H1 (cell line): ENCODE measurements at regions not wholly inside any gene's neighbourhood (a gene's known extent, or its start where the extent isn't known, plus 50 kb on each side); places are given as distances from the start of the nearest gene placed in this dataset.

Experiments
- CTCF ChIA-PET: fragments of 300-600 bp; sonication (Branson Sonifier 250); formaldehyde crosslinking; loops from one replicate; lab custom pipeline; 2021; ENCODE audit not compliant: partially characterized antibody; lab: Charles Lee
- POLR2A ChIA-PET: fragments of 300-600 bp; sonication (Branson Sonifier 250); formaldehyde crosslinking; loops from one replicate; lab custom pipeline; 2021; ENCODE audit warnings: inconsistent platforms; ENCODE audit not compliant: partially characterized antibody; lab: Charles Lee
- DNase-seq, 2 experiments: peaks; one replicate each; pipeline versions ENCODE4 v3.0.0 to v3.0.0-alpha.2; 2010 to 2022; ENCODE audit warnings: low spot score in 2 of 2, low read depth in 1 of 2, mixed read lengths in 1 of 2
- FAIRE-seq: peaks from 2 replicates; lab custom pipeline; 2011; peaks lifted over from hg19 to GRCh38; lab: Jason Lieb, UNC
- H2AFZ ChIP-seq: 2 replicates; pipeline ENCODE4 v1.8.1; 2012; ENCODE audit warnings: low read length, inconsistent platforms
- H2AK5ac ChIP-seq: 2 replicates; pipeline ENCODE4 v1.6.1; 2013; ENCODE audit warnings: low read depth, low read length
- H2BK120ac ChIP-seq: replicated peaks from 2 replicates; pipeline ENCODE3; 2013; ENCODE audit warnings: low read depth, low read length, inconsistent platforms
- H2BK12ac ChIP-seq: 2 replicates; pipeline ENCODE4 v1.6.1; 2013; ENCODE audit warnings: low read depth, low read length
- H2BK15ac ChIP-seq: 2 replicates; pipeline ENCODE4 v1.6.1; 2013; ENCODE audit warnings: low read length
- H2BK20ac ChIP-seq: 2 replicates; pipeline ENCODE4 v1.6.1; 2013; ENCODE audit warnings: low read length
- H2BK5ac ChIP-seq: 2 replicates; pipeline ENCODE4 v1.6.1; 2013; ENCODE audit warnings: low read depth, low read length
- H3K14ac ChIP-seq: 2 replicates; pipeline ENCODE4 v1.6.1; 2013; ENCODE audit warnings: inconsistent platforms; ENCODE audit not compliant: insufficient read length
- H3K18ac ChIP-seq: 2 replicates; pipeline ENCODE4 v1.6.1; 2013; ENCODE audit warnings: low read length; ENCODE audit errors: extremely low read depth
- H3K23ac ChIP-seq: 2 replicates; pipeline ENCODE4 v1.6.1; 2013; ENCODE audit warnings: inconsistent platforms; ENCODE audit not compliant: insufficient read length
- H3K23me2 ChIP-seq: 2 replicates; pipeline ENCODE4 v1.6.1; 2013; ENCODE audit warnings: low read depth, low read length
- H3K27ac ChIP-seq: 2 replicates; pipeline ENCODE4 v1.6.1; 2011; ENCODE audit warnings: low read depth, low read length, inconsistent platforms
- H3K27me3 ChIP-seq, 4 experiments: replicated peaks in 1 of 4; 1 replicate in 1 of 4; 2 replicates in 3 of 4; pipeline versions ENCODE4 v1.6.1 to v1.8.1; 2011 to 2013; ENCODE audit warnings: low read length in 3 of 4, mild to moderate bottlenecking in 3 of 4, inconsistent platforms in 2 of 4, mixed read lengths in 2 of 4, moderate library complexity in 1 of 4; ENCODE audit not compliant: control insufficient read depth in 3 of 4, insufficient read depth in 3 of 4; ENCODE audit errors: extremely low read depth in 1 of 4
- H3K36me3 ChIP-seq, 4 experiments: 2 replicates each; pipeline versions ENCODE4 v1.6.1 to v1.8.1; 2011 to 2013; ENCODE audit warnings: mild to moderate bottlenecking in 4 of 4, low read length in 3 of 4, moderate library complexity in 2 of 4, control low read depth in 1 of 4, inconsistent platforms in 1 of 4; ENCODE audit not compliant: insufficient read depth in 4 of 4, control insufficient read depth in 2 of 4
- H3K4ac ChIP-seq: replicated peaks from 2 replicates; pipeline ENCODE3; 2013; ENCODE audit warnings: low read length, low read depth, mixed read lengths, inconsistent platforms; ENCODE audit not compliant: insufficient read length
- H3K4me1 ChIP-seq, 4 experiments: replicated peaks in 1 of 4; 1 replicate in 1 of 4; 2 replicates in 3 of 4; pipeline versions ENCODE4 v1.6.1 to v1.8.1; 2011 to 2013; ENCODE audit warnings: low read length in 3 of 4, inconsistent platforms in 2 of 4, mixed read lengths in 1 of 4; ENCODE audit not compliant: insufficient read depth in 4 of 4, control insufficient read depth in 3 of 4
- H3K4me2 ChIP-seq, 2 experiments: 2 replicates each; pipeline versions ENCODE4 v1.6.1 to v1.8.1; 2011 to 2013; ENCODE audit warnings: low read depth in 2 of 2, low read length in 2 of 2, control low read depth in 1 of 2, inconsistent platforms in 1 of 2, mild to moderate bottlenecking in 1 of 2; ENCODE audit not compliant: insufficient read depth in 1 of 2
- H3K4me3 ChIP-seq, 4 experiments: fragments of 200-600, 300-600 bp in 1 of 4; sonication (generic), shearing (Covaris generic), sonication (Bioruptor Twin) in 1 of 4; 2 replicates each; pipeline versions ENCODE4 v1.5.1 to v1.8.1; 2011 to 2016; ENCODE audit warnings: low read length in 4 of 4, low read depth in 3 of 4, control low read depth in 2 of 4, inconsistent platforms in 2 of 4, mild to moderate bottlenecking in 2 of 4, mixed read lengths in 1 of 4, moderate library complexity in 1 of 4; ENCODE audit not compliant: insufficient read depth in 2 of 4; ENCODE audit errors: extremely low read depth in 1 of 4
- H3K56ac ChIP-seq: replicated peaks from 2 replicates; pipeline ENCODE3; 2013; ENCODE audit warnings: low read depth, mild to moderate bottlenecking, mixed read lengths, low read length, inconsistent platforms; ENCODE audit not compliant: insufficient read length
- H3K79me1 ChIP-seq: 2 replicates; pipeline ENCODE4 v1.6.1; 2013; ENCODE audit warnings: low read depth, low read length, control low read depth
- H3K79me2 ChIP-seq, 2 experiments: 2 replicates each; pipeline versions ENCODE4 v1.6.1 to v1.8.1; 2012 to 2013; ENCODE audit warnings: low read length in 2 of 2, mild to moderate bottlenecking in 2 of 2, inconsistent platforms in 1 of 2; ENCODE audit not compliant: insufficient read depth in 2 of 2, control insufficient read depth in 1 of 2
- H3K9ac ChIP-seq, 4 experiments: replicated peaks in 1 of 4; 1 replicate in 1 of 4; 2 replicates in 3 of 4; pipeline versions ENCODE4 v1.6.1 to v1.8.1; 2011 to 2013; ENCODE audit warnings: low read depth in 3 of 4, low read length in 3 of 4, control low read depth in 2 of 4, mild to moderate bottlenecking in 2 of 4, moderate library complexity in 2 of 4, inconsistent platforms in 1 of 4; ENCODE audit errors: extremely low read depth in 1 of 4
- H3K9me3 ChIP-seq, 2 experiments: 2 replicates each; pipeline versions ENCODE4 v1.6.1 to v1.8.1; 2012 to 2013; ENCODE audit warnings: mild to moderate bottlenecking in 2 of 2, moderate library complexity in 2 of 2, control low read depth in 1 of 2, inconsistent platforms in 1 of 2, low read depth in 1 of 2, low read length in 1 of 2, mixed read lengths in 1 of 2; ENCODE audit not compliant: insufficient read depth in 2 of 2
- H4K20me1 ChIP-seq, 2 experiments: replicated peaks in 1 of 2; 2 replicates each; pipeline versions ENCODE3 to v1.8.1; 2011 to 2013; ENCODE audit warnings: inconsistent platforms in 2 of 2, low read length in 2 of 2, mild to moderate bottlenecking in 1 of 2; ENCODE audit not compliant: insufficient read depth in 2 of 2, control insufficient read depth in 1 of 2
- H4K5ac ChIP-seq: 2 replicates; pipeline ENCODE4 v1.6.1; 2013; ENCODE audit warnings: low read length, low read depth, mixed read lengths, inconsistent platforms; ENCODE audit not compliant: insufficient read length
- H4K8ac ChIP-seq: 2 replicates; pipeline ENCODE4 v1.8.0; 2013; ENCODE audit warnings: mild to moderate bottlenecking, moderate library complexity, low read length, inconsistent platforms; ENCODE audit not compliant: insufficient read depth; ENCODE audit errors: extremely low read depth
- H4K91ac ChIP-seq: replicated peaks from 2 replicates; pipeline ENCODE3; 2013; ENCODE audit warnings: low read length, mixed read lengths, inconsistent platforms; ENCODE audit not compliant: insufficient read length
- BRCA1 ChIP-seq: IDR thresholded peaks from 2 replicates; pipeline ENCODE4 v1.6.1; 2012; ENCODE audit warnings: low read depth, low read length, improper control_type of control experiment
- CBX8 ChIP-seq: fragments of 300-800, 300-1000 bp; sonication (generic); IDR thresholded peaks from 2 replicates; pipeline ENCODE4 v1.7.1; 2016; ENCODE audit warnings: low read depth, low read length, borderline replicate concordance
- E2F6 ChIP-seq: IDR thresholded peaks from 2 replicates; pipeline ENCODE4 v1.6.1; 2012; ENCODE audit warnings: inconsistent platforms
- EP300 ChIP-seq, 2 experiments: IDR thresholded peaks; 1 replicate in 1 of 2; 2 replicates in 1 of 2; pipeline ENCODE4 v1.6.1; 2011 to 2012; ENCODE audit warnings: low read depth in 2 of 2, low read length in 2 of 2, mild to moderate bottlenecking in 2 of 2, borderline replicate concordance in 1 of 2, inconsistent platforms in 1 of 2, moderate library complexity in 1 of 2
- GABPA ChIP-seq: IDR thresholded peaks from 2 replicates; pipeline ENCODE4 v1.6.1; 2011; ENCODE audit warnings: mild to moderate bottlenecking, low read length, moderate library complexity, borderline replicate concordance; ENCODE audit not compliant: insufficient read depth
- HDAC6 ChIP-seq: IDR thresholded peaks from one replicate; pipeline ENCODE4 v1.7.1; 2012; ENCODE audit warnings: low read depth, mild to moderate bottlenecking, inconsistent platforms, low read length, moderate library complexity
- MAX ChIP-seq: IDR thresholded peaks from 2 replicates; pipeline ENCODE4 v1.6.1; 2012; ENCODE audit warnings: inconsistent platforms
- RAD21 ChIP-seq, 2 experiments: IDR thresholded peaks in 1 of 2; conservative IDR thresholded peaks in 1 of 2; 2 replicates each; pipeline ENCODE4 v1.6.1; 2011; ENCODE audit warnings: low read depth in 2 of 2, low read length in 2 of 2, improper control_type of control experiment in 1 of 2, inconsistent platforms in 1 of 2, mild to moderate bottlenecking in 1 of 2, moderate library complexity in 1 of 2
- SP2 ChIP-seq: IDR thresholded peaks from 2 replicates; pipeline ENCODE4 v1.6.1; 2012; ENCODE audit warnings: mild to moderate bottlenecking, low read length, inconsistent platforms
- SP4 ChIP-seq: IDR thresholded peaks from 2 replicates; pipeline ENCODE4 v1.6.1; 2012; ENCODE audit warnings: low read length, inconsistent platforms
- TAF1 ChIP-seq: IDR thresholded peaks from 2 replicates; pipeline ENCODE4 v1.6.1; 2011; ENCODE audit warnings: mild to moderate bottlenecking, low read depth, low read length
- TCF12 ChIP-seq: IDR thresholded peaks from 2 replicates; pipeline ENCODE4 v1.6.1; 2011; ENCODE audit warnings: low read depth, mild to moderate bottlenecking, low read length
- WGBS, 2 experiments: shearing (Covaris generic) in 1 of 2; methylation state at CpG; one replicate each; pipeline versions ENCODE4 v1.1.6 to v1.1.7; 2013 to 2015; ENCODE audit warnings: low lambda C conversion rate in 2 of 2, mixed read lengths in 2 of 2, inconsistent platforms in 1 of 2, low coverage in 1 of 2, missing lambda C conversion rate in 1 of 2; ENCODE audit not compliant: insufficient replicate concordance in 2 of 2, insufficient coverage in 1 of 2, insufficient read length in 1 of 2; ENCODE audit errors: extremely low coverage in 1 of 2, missing lambda C conversion rate in 1 of 2; 5-methylcytosine and 5-hydroxymethylcytosine counted together

GRCh38 chr15:98233873-98234272 lies 273.4 kb downstream of the ARRDC4 start (continued):
- no peak for TF ChIP-seq GABPA

GRCh38 chr15:98240303-98240702 lies 279.8 kb downstream of the ARRDC4 start:
- H2BK5ac ChIP-seq: no peak overlapping the region
- POLR2A ChIA-PET: no interaction called here
- no peak for TF ChIP-seq EP300 (IDR thresholded peaks at IDR 0.05; ENCODE audit: borderline replicate concordance in 1 of 2, low read depth in 2 of 2, low read length in 2 of 2)
- TF ChIP-seq MAX: no peak
- TF ChIP-seq E2F6: no peak
- no peak for TF ChIP-seq HDAC6
- TF ChIP-seq TAF1: no peak
- TF ChIP-seq SP2: no peak
- no peak for TF ChIP-seq RAD21 (IDR thresholded peaks at IDR 0.05 in 1 of 2, conservative IDR thresholded peaks at IDR 0.05 in 1 of 2; ENCODE audit: low read depth in 2 of 2, low read length in 2 of 2)
- TF ChIP-seq CBX8: no peak
- TF ChIP-seq TCF12: no peak
- TF ChIP-seq BRCA1: no peak
- no peak for TF ChIP-seq SP4

More at GRCh38 chr15:98240303-98240702, 279.8 kb downstream of the ARRDC4 start:
- CTCF ChIA-PET: interaction anchor here (0.6 to 1.7 kb wide), 4 partner anchors 12 to 181 kb away, joined by 3 to 5 read pairs (median 3); no protein-coding TSS in a partner anchor
- H4K8ac ChIP-seq: no peak overlapping the region
- H2AK5ac ChIP-seq: no peak overlapping the region
- H3K4me1 ChIP-seq: no peaks in the 10 kb centered on the region
- H4K20me1 ChIP-seq: no peaks in the 10 kb centered on the region
- no peak overlapping the region for H3K4me3 ChIP-seq
- no peak overlapping the region for H2BK20ac ChIP-seq
- no peaks in the 10 kb centered on the region for H3K27me3 ChIP-seq
- no peak overlapping the region for H2BK120ac ChIP-seq
- FAIRE-seq (no peak), DNase-seq (no peak)
- no peaks in the 10 kb centered on the region for H3K36me3 ChIP-seq
- no peak overlapping the region for H2BK12ac ChIP-seq
- no peak overlapping the region for H3K4ac ChIP-seq
- no peak overlapping the region for H2AFZ ChIP-seq
- H4K5ac ChIP-seq: no peak overlapping the region
- 7% methylated on average over 1 of the region's 1 CpG; no CpG with 5 or more reads in 1 of the 2 experiments for WGBS, 2 experiments
- no peak overlapping the region for H3K14ac ChIP-seq
- no peak overlapping the region for H3K23ac ChIP-seq
- no peak overlapping the region for H4K91ac ChIP-seq
- H3K18ac ChIP-seq: no peak overlapping the region
- no peak overlapping the region for H3K56ac ChIP-seq
- H3K23me2 ChIP-seq: no peaks in the 10 kb centered on the region
- H3K27ac ChIP-seq: no peak overlapping the region
- no peaks in the 10 kb centered on the region for H3K9me3 ChIP-seq
- H2BK15ac ChIP-seq: no peak overlapping the region
- no peak overlapping the region for H3K4me2 ChIP-seq
- no peaks in the 10 kb centered on the region for H3K79me1 ChIP-seq
- H3K79me2 ChIP-seq: no peaks in the 10 kb centered on the region
- no peak overlapping the region for H3K9ac ChIP-seq
